GM21723 (cell line): ENCODE measurements at regions not wholly inside any gene's neighbourhood (a gene's known extent, or its start where the extent isn't known, plus 50 kb on each side); places are given as distances from the start of the nearest gene placed in this dataset.
A peak's percentile ranks its signal among the peaks of the same experiment; 100 is the strongest.

Experiments used
- ATAC-seq: cut with Tn5 transposase; IDR thresholded peaks from one replicate; pipeline ENCODE4 v1.9.1; 2021; ENCODE audit warnings: mild to moderate bottlenecking, moderate library complexity; ENCODE audit not compliant: unreplicated experiment

DNA sequence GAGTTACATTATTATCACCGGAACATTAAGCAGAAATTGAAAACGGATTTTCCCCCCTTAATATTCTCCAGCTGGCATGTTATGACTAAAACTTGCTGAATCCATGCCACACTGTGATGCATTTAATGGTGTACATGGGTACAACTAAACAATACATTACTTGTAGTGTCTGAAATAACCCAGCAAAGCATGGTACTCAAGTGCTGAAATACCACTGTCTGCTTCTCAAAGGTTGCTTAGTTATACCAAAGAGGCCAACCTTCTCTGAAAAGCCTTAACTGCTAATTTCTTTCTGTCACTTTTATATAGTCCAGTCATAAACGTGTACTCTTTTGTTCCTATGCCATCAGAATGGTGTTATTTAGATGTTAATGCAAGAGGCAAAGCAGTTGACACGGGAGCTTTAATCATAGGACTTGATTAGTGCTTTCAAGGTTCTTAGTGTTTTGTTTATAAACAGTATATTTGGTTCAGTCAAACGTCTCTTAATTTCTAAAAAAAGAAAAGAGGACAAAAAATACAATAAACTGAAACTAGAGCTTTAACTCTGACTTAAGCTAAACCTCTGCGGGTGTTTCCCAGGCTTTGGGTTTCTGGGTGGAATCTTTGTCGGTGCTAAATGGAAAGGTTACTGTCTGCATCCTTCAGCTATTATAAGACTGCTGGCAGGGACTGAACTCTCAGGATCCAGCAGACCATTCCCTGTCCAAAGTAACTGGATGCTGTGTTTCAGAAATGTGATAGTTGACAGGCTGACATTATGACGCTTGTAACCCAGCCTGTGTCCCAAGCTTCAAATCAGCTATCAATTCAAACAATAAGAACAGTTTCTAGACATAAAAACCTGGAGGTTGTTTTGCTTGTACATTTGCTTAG lies 202.6 kb downstream of the PPP1R3A start:
- no peak for ATAC-seq

DNA sequence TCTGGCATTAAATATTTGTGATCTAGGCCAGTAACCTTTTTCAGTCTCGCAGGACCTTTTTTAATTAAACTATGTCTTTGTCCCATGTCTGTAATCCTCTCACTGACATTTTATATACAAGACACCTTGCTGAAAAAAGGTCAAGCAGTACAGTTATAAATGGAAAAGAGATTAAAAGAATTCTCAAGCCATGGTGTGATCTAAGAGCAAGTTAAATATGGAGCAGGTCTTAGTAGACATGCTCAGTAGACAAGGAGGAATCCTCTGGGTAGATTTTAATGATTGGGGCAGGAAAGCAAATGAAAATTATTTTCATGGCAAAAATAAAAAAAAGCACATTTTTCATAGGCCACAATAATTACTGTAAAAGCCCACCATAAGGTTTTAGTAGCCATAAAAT lies 203.5 kb downstream of the PPP1R3A start:
- no peak for ATAC-seq

DNA sequence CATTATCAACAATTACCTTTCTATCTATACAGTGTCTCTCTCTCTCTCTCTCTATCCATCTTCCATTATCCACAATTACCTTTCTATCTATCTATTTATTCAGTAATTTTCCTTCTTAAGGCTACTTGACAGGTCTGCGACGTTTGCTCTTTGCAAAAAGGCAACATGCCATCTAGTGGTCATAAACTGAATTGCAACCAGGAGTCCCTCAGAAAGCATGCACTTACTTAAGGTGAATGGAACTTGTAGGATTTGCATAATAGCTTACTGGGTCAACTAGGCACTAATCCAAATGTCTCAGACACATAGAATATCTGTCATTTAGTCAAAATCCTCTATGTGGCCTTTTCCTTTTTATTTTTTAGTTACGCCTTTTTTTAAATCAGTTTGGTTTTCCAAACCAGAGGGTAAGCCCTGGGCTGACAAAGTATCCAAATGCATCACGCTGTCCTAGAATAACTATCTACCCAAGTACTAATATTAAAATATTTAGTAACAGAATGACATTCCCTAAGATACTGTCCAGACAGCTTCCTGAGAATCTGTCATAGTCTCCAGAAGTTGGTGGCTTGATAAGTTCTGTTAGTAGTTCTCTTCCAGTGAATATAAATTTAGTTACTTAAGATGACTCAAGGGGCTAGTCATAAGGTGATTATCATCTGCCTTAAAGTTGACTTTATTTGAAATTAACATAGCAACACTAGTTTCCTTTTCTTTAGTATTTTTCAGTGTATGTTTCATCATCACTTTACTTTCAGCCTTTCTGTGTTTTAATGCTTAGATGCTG lies 208.3 kb downstream of the PPP1R3A start:
- ATAC-seq = peak; percentile 99

DNA sequence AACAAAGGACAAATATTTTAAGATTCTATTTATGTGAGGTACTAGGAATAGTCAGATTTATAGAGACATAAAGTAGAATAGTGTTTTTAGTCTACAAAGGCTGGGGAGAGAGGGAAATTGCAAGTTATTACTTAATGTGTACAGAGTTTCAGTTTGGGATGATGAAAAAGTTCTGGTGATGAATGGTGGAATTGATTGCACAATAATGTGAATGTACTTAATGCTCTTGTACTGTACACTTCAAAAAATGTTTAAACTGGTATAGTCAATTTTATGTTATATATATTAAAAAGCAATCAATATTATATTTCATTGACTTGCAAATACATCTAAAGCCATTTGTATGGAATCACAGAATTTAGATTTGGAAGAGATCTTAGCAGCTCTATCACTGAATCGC lies 213.4 kb downstream of the PPP1R3A start:
- ATAC-seq = no peak

DNA sequence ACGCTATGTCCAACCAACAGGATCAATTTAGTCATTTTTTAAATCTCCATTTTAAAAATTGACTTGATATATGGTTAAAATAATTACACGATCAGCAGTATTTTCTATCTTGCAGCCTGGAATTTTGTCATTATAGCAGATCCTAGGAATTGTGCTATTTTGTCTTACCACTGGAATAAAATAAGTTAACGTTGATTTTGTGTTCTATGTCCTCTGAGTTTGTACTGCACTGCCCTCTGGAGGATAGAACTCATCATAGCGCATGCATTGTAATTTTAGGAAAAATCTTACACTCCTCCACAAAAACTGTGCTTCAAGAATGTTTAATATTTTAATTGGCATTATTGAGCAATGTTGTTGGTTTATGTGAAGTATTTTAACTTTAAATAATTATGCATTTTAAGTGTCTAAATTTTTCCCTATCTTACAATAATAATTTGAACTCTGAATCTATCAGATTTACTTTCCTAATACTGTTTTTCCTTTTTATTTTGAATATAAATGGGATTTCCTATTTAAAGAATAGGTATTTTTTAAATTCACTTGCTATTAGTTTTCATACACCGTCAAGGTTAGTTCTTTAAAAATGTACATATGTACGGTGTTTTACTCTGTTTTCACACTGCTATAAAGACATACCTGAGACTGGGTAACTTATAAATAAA lies 220.1 kb downstream of the PPP1R3A start:
- no peak for ATAC-seq

DNA sequence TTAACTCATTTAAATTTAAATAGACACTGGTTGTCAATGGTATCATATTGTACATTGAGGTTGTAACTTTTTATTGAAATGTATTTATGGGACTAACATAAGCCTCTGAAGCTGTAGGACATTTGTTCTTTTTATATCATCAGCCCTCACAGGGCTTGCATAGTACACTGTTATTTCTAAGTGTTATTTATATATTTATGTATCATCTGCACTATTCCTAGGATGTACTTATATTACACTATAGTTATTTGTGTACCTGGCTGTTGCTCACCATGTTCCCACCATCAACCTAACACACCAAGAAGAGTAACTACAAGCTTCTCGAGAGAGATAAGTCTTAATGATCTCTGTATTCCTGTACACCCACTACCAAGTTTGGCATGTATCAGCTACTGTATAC lies 224.7 kb downstream of the PPP1R3A start:
- no peak for ATAC-seq

DNA sequence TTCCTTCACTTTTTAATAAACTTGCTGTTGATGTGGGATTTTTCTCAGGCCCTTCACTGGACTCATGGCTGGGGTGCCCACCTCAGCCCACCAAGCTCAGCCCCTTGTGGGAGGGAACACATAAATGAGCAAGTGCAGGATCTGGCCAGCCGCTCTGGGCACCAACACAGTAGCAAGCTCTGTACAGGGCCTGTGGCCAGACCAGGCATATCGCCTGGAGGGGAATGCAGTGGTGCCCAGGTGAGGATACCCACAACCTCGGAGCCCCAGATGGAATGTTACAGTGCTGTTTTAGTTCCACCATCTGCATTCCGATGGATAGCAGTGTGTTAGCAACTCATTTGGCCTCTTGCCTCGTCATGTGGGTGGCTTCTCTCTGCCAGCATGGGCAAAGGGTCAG lies 234.6 kb downstream of the PPP1R3A start:
- no peak for ATAC-seq

DNA sequence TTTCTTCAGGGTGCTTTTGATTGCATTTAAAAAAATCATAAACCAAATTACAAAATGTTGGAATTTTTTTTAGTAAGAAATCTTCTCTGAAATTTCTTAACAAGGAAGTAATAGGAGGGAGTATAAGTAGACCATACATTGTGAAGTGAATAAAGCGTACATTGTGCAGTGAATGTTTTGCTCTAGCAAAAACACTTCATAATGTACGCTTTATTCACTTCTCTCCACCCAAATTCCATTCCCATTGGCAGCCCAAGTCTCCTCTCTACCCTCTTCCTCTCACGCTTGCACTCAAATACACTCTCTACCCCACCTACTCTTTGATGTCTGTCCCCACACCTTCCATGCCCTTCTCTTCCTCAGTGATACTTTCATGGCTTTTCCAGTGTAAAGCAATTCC lies 241.0 kb downstream of the PPP1R3A start:
- no peak for ATAC-seq

DNA sequence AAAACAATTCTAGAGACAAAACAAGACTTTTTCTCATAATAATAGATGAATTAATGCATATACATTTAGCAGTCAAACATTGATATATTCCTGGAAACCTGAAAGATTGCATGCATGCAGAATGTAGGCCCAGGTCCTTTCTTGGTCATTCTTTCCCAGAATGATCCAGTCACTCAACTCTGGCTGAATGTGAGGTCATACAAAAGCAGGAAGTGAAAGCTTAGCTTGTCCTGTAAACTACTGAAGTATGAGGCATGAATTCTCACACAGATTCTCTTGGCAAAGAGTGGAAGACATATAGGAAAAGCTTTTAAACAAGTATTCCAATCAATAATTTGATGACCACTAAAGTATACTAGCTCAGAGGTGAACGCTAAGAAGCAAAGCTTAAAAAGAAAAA lies 253.9 kb downstream of the PPP1R3A start:
- ATAC-seq = no peak

DNA sequence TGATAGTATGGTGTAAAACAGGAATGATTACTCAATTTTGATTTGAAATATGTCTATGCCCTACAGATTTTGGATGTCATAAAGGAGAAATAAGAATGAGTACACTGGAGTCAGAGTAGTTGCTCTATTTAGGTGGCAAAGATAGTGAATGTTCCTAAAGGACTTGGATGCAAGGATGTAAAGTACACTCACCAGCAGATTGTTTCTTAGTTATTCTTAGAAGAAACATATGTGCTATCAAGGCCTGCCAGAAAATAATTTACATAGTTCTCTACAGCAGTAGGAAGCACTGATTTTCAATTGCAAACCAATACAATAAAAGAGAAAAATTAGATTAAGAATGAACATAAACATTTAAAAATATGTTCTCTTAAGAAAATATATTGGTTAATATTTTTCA lies 259.4 kb downstream of the PPP1R3A start:
- no peak for ATAC-seq

DNA sequence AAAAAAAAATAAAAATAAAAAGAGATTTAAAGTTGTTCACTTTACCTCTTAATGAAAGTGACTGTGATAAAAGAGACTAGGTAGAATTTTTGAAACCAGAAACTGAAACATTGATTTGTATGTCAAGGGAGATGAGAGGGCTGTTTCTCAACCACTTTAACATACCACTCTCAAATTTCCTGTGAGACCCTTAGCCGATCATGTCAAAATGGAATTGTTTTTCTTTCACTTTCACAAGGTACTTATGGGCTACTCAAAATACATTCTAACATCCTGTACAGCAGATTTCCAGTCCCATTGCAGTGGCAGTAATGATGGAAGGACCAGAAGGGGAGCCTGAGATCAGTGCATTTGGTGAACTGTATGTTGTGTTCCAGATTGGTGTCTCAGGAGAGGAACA lies 261.2 kb downstream of the PPP1R3A start:
- peak; percentile 96 for ATAC-seq

DNA sequence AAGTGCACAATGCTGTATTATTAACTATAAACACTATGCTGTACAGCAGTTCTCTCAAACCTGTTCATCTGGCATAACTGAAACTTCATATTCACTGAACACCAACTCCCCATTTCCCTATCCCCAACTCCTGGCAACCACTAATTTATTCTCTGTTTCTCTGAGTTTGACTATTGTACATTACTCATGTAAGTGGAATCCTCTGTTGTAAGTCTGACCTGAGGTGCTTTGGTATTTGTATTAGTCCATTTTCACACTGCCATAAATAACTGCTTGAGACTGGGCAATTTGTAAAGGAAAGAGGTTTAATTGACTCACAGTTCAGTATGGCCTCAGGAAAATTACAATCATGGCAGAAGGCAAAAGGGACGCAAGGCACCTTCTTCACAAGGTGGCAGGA lies 266.3 kb downstream of the PPP1R3A start:
- ATAC-seq = no peak

DNA sequence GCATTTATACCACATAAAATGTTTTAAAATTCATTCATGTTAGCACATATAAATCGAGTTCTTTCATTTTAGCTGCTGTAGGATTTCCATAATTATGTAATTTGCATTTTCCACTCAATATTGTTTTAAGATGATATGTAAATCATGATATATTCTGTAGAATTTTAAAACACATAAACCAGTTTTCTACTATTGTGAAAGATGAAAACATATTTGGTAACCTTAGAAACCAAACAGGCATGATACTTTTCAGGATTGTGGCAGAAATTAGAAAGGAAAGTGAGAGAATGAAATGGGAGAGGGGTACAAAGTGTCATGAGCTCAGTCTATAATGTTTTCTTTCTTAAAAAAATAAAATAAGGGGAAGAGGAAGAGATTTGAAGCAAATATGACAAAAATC lies 269.3 kb downstream of the PPP1R3A start:
- ATAC-seq = no peak

DNA sequence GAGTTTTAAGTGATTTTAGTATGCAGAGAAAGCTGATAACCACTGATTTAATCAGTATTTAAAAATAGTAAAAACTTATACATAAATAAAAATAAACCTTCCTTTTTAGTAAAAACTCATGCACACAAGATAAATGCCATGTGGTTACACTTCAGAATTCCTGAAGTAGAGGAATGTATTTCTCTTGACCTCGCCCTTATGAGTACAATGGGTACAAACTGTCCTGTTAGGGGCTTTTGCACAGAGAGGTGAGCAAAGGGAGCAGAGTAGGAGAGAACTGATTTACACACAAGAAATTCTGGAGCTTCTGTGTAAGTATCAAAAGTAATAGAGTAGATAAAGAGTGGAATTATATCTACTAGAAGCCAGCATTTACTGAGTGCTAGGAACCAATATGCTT lies 279.6 kb downstream of the PPP1R3A start:
- ATAC-seq = no peak

DNA sequence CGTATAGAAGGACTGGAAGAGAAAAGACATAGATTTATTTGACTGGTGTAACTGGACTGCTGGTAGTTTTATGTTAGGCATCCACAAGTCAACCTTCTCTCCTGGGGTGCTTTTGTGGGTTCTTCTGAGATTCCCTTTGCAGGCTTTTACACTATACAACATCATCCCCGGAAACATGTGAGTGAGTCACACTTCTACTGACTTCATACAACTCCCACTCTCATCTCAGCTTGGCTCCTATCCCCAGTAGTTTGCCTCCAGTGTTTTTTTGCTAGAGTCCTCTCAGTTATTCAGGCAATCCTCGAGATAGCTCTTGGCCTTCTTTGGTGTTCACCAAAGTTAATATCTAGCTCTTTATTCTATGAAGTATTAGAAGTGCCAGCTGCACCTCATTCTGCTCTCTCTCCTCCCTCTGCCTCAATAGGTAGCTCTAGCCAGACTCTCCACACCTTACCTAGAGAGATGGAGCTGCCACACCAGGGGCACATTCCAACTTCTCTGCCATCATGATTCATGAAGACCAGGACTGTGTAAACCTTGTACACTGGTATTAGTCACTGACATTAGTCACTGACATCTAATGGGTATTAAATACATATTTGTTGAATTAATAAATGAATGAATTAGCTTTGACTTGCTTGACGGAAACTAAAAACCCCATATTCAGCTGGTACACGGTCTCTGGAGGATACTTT lies 281.9 kb downstream of the PPP1R3A start:
- ATAC-seq = no peak

DNA sequence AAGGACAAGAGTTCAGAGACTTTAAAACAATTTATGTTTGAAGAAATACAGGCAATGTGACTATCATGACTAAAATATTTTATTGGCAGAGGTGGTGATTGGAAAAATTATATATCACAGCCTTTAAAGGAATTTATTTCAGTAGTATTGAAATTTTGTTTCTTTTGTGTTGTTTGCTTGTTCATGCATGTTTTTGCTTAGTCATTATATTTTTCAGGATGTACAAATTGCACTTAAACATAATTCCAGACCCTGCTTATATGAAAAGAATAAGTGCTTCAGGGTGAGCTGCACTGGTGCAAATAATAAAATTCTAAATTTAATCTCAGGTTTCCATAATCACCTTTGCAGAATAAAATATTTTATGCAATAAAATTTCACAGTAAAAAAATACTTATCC lies 283.3 kb downstream of the PPP1R3A start:
- no peak for ATAC-seq

DNA sequence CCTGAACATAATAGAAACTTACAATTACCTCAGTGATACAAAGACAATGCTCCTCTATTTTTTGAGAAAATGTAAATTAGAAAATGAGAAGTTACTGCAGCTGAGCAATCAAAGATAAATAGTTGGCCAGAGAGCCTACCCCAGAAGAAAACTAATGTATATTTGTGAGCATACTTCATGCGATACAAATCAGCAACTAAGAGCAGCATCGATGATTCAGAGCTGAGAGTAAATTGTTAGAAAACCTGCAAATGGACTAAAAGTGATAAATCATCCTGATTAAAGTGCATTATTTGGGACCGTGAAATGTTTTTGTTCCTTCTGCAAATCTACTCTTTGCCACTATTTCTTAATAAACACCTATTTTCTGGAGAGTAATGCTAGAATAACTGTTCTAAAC lies 285.7 kb downstream of the PPP1R3A start:
- no peak for ATAC-seq

DNA sequence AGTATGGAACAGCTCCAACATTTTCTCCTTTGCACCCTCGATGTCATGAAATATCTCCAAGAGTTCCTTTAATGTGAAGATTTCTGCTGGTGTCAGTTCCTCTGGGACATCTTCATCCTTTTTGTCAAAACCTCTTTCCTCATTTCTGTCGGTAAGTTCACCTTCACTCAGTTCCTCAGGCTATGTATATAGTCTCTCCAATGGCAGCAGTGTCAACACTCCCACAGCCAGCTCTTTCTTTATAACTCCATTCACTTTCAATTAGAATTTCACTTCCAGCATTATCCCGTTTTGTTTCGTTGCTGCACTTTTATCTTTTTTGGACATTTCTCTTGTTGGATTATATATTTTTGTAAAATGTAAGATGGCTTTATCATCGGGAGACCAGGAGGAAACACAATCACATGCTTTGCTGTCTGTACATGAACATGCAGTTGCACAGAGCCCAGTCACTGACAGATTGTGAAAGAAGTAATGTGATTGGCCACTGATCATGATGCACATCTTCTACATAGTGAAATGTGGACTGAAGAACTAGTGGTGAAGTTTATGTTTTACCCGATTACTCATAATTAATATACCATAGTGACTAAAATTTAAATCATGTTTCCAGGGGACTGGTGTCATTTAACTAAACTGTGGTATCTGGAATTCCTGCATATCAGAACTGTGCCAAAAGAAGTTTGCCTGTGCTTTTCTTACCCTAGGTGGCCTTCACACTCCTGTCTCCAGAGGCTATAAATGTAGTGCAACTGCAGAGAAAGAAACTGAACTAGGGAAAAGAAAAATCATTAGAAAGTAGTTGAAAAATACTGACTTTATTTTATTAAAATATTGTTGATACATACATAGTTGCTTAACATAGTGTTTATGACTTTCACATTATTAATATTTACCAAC lies 289.6 kb downstream of the PPP1R3A start:
- ATAC-seq = no peak

DNA sequence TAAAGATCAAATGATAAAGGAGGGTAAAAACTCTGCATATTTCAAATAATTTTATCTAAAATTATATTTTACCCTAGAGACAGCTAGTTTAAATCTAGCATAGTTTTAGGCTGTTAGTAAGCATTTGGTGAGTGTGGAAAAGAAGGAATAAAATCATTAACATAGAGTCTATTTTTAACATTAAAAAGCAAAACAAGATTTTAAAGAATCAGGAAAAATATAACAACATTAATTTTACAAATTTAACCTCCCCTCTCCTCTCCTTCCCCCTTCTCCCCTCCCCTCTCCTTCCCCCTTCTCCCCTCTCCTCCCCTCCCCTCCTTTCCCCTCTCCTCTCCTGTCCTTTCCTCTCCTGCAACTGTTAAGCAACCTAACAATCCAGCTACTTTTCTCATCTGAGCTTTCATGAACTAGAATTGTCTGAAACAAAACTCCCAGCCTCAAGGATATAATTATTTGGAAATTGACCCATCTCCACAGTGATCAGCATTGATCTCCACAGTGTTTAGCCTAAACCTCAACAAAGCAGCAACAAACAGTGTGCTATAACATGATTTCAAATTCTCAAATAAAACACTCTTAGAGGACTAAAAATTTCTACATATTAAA lies 293.2 kb downstream of the PPP1R3A start:
- ATAC-seq = no peak

DNA sequence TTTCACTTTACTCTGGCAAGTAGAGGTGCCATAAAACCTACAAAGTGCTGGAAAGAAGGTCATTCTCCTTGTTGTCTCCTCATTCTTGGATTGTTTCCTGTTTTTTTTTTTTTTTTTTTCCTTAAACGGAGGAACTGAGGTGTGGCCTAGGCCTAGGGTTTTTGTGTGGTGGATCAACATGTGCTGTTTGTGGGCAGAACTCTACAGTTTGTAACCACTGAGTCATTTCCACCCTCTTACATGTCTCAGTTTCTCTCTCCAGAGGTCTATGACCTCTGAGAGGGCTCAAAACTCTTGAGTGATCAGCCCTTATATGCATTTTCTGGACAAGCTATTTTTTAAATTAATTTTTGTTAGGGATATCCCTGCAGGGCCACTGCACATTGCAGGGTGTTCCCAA lies 296.0 kb downstream of the PPP1R3A start:
- ATAC-seq = no peak
